ENCODE measurements at regions not wholly inside any gene's neighbourhood (a gene's known extent, or its start where the extent isn't known, plus 50 kb on each side); places are given as distances from the start of the nearest gene placed in this dataset.

DNA sequence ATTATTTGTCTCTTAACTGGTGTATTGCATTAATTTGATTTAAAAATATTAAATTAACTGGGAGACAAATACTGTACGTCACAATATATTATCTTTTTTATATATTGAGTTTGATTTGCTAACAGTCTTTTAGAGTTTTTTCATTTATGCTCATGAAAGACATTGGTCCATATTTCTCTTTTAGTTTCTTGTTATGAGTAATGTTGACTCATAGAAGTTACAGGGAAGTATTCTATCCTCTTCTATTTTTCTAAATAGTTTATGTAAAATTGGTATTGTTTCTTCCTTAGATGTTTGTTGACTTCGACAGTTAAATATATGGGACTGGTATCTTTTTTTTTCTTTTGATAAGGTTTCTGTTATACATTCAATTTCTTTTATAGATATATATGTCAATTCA is 1115.6 kb upstream of the CITED2 start:
- Histone ChIP-seq H3K79me2 (replicated peaks; ENCODE audit: insufficient read depth, low read length) (no peaks in the 10 kb centered on the region), H3K27me3 (ENCODE audit: insufficient read depth, low read depth, low read length) (no peaks in the 10 kb centered on the region), H3K36me3 (ENCODE audit: insufficient read depth, low read length) (no peaks in the 10 kb centered on the region), H3F3A (ENCODE audit: insufficient read depth, low read length, poor library complexity, severe bottlenecking) (no peaks in the 10 kb centered on the region), H2AFZ (ENCODE audit: low read depth, low read length) (no peak overlapping the region), H3K27ac (ENCODE audit: low read length) (no peak overlapping the region), H3K4me2 (ENCODE audit: low read length) (no peak overlapping the region), H4K20me1 (ENCODE audit: insufficient read depth) (no peaks in the 10 kb centered on the region), H3K4me3 (ENCODE audit: low read length) (no peak overlapping the region), H3K9ac (ENCODE audit: low read length) (no peak overlapping the region), H3K9me2 (ENCODE audit: insufficient read depth, low read length) (no peaks in the 10 kb centered on the region), H3K9me3 (ENCODE audit: low read length) (no peaks in the 10 kb centered on the region)
- TF ChIP-seq SMC3 (conservative IDR thresholded peaks at IDR 0.05; ENCODE audit: poor library complexity) (no peak), EP300 (conservative IDR thresholded peaks at IDR 0.05; ENCODE audit: poor library complexity, severe bottlenecking) (no peak), EZH2 (IDR thresholded peaks at IDR 0.05; ENCODE audit: borderline replicate concordance, insufficient read depth, low read length, poor library complexity, severe bottlenecking) (no peak), TAF1 (IDR thresholded peaks at IDR 0.05; ENCODE audit: low read depth) (no peak), MXI1 (conservative IDR thresholded peaks at IDR 0.05; ENCODE audit: poor library complexity, severe bottlenecking) (no peak), RAD21 (conservative IDR thresholded peaks at IDR 0.05) (no peak), POLR2AphosphoS5 (IDR thresholded peaks at IDR 0.05) (no peak)

DNA sequence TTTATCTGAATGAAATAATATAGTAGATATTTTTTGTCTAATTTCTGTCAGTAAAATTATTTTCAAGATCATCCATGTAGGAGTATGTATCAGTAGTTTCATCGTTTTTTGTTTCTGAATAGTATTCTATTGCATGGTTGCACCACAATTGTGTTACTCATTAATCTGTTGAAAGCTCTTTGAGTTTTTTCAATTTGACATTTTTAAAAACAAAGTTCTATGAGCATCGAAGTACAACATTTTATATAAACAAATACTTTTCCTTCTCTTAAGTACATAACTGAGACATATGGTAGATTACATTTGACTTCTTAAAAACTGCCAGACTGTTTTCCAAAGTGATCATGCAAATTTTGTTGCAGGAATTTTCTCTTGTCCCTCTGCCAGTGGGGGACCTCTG is 1113.1 kb upstream of the CITED2 start:
- TF ChIP-seq SMC3 (conservative IDR thresholded peaks at IDR 0.05; ENCODE audit: poor library complexity) (no peak), RAD21 (conservative IDR thresholded peaks at IDR 0.05) (no peak), POLR2AphosphoS5 (IDR thresholded peaks at IDR 0.05) (no peak), EZH2 (IDR thresholded peaks at IDR 0.05; ENCODE audit: borderline replicate concordance, insufficient read depth, low read length, poor library complexity, severe bottlenecking) (no peak), MXI1 (conservative IDR thresholded peaks at IDR 0.05; ENCODE audit: poor library complexity, severe bottlenecking) (no peak), TAF1 (IDR thresholded peaks at IDR 0.05; ENCODE audit: low read depth) (no peak)
- TF ChIP-seq, protein P1, sequence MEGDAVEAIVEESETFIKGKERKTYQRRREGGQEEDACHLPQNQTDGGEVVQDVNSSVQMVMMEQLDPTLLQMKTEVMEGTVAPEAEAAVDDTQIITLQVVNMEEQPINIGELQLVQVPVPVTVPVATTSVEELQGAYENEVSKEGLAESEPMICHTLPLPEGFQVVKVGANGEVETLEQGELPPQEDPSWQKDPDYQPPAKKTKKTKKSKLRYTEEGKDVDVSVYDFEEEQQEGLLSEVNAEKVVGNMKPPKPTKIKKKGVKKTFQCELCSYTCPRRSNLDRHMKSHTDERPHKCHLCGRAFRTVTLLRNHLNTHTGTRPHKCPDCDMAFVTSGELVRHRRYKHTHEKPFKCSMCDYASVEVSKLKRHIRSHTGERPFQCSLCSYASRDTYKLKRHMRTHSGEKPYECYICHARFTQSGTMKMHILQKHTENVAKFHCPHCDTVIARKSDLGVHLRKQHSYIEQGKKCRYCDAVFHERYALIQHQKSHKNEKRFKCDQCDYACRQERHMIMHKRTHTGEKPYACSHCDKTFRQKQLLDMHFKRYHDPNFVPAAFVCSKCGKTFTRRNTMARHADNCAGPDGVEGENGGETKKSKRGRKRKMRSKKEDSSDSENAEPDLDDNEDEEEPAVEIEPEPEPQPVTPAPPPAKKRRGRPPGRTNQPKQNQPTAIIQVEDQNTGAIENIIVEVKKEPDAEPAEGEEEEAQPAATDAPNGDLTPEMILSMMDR (IDR thresholded peaks at IDR 0.05; ENCODE audit: poor library complexity, severe bottlenecking) = no peak
- TF ChIP-seq, protein P2, sequence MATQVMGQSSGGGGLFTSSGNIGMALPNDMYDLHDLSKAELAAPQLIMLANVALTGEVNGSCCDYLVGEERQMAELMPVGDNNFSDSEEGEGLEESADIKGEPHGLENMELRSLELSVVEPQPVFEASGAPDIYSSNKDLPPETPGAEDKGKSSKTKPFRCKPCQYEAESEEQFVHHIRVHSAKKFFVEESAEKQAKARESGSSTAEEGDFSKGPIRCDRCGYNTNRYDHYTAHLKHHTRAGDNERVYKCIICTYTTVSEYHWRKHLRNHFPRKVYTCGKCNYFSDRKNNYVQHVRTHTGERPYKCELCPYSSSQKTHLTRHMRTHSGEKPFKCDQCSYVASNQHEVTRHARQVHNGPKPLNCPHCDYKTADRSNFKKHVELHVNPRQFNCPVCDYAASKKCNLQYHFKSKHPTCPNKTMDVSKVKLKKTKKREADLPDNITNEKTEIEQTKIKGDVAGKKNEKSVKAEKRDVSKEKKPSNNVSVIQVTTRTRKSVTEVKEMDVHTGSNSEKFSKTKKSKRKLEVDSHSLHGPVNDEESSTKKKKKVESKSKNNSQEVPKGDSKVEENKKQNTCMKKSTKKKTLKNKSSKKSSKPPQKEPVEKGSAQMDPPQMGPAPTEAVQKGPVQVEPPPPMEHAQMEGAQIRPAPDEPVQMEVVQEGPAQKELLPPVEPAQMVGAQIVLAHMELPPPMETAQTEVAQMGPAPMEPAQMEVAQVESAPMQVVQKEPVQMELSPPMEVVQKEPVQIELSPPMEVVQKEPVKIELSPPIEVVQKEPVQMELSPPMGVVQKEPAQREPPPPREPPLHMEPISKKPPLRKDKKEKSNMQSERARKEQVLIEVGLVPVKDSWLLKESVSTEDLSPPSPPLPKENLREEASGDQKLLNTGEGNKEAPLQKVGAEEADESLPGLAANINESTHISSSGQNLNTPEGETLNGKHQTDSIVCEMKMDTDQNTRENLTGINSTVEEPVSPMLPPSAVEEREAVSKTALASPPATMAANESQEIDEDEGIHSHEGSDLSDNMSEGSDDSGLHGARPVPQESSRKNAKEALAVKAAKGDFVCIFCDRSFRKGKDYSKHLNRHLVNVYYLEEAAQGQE (IDR thresholded peaks at IDR 0.05; ENCODE audit: borderline replicate concordance) = no peak
- Histone ChIP-seq H3K79me2 (replicated peaks; ENCODE audit: insufficient read depth, low read length) (no peaks in the 10 kb centered on the region), H3K36me3 (ENCODE audit: insufficient read depth, low read length) (no peaks in the 10 kb centered on the region), H3K9ac (ENCODE audit: low read length) (no peak overlapping the region), H4K20me1 (ENCODE audit: insufficient read depth) (no peaks in the 10 kb centered on the region), H2AFZ (ENCODE audit: low read depth, low read length) (no peak overlapping the region), H3F3A (ENCODE audit: insufficient read depth, low read length, poor library complexity, severe bottlenecking) (no peaks in the 10 kb centered on the region), H3K27me3 (ENCODE audit: insufficient read depth, low read depth, low read length) (no peaks in the 10 kb centered on the region), H3K27ac (ENCODE audit: low read length) (no peak overlapping the region), H3K4me2 (ENCODE audit: low read length) (no peak overlapping the region), H3K9me2 (ENCODE audit: insufficient read depth, low read length) (no peaks in the 10 kb centered on the region), H3K9me3 (ENCODE audit: low read length) (no peaks in the 10 kb centered on the region), H3K4me3 (ENCODE audit: low read length) (no peak overlapping the region)

Measured in neural cell (in vitro differentiated cells).